ENCODE measurements at regions not wholly inside any gene's neighbourhood (a gene's known extent, or its start where the extent isn't known, plus 50 kb on each side); places are given as distances from the start of the nearest gene placed in this dataset.

DNA sequence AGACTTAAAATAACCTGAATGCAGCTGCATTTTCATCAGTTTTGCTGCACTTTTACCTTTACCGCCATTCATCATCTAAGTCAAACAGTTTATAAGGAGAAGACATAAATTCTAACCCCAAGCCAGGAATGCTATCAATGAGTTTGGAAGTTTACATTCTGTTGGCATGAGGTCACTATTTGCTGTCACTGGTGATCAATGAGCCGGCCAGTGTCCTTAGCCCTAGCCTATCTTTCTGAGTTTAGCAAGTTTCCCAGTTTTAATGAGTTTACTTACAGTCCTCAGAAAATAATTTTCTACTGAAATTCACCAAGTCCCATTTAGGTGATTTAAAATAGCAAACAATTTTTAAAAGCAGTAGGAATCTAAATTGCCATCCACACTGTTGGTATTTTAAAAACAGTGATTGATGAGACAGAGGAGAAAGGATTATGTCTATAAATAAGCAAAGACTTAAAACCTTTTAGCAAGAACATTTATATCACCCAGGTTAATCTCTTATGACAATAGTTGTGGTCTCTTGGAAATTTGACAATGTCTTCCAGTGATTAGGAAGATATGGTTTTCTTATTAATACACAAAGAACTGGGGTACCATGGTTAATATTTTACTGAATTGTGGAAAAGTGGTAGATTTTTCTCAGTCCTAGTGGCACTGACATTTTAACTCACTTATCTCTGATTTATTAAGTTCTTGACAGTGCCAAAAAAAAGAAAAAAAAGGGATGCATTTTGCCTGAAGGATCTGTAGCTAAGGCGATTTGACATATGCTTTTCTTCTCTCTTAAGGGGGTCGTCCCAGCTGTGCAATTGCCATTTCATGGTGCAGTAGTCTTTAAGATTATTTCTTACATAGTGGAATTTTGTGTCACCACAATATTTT lies 443.4 kb upstream of the ANKRD30A start:
- dilution Hi-C loops (cut with MboI; ENCODE audit: extremely low pct_ligation_motif_present, low sequenced_read_pairs) = no loop called here
- Histone ChIP-seq H3K9me3 (replicated peaks; ENCODE audit: control insufficient read depth, insufficient read depth, low read length) (no peaks in the 10 kb centered on the region), H3K4me1 (ENCODE audit: control insufficient read depth, extremely low read depth, insufficient read depth, low read length) (no peaks in the 10 kb centered on the region), H3K4me3 (replicated peaks in 1 of 3; ENCODE audit: insufficient read depth in 1 of 3, low read depth in 1 of 3, low read length in 3 of 3) (no peak overlapping the region), H2AFZ (ENCODE audit: low read depth, low read length) (no peak overlapping the region), H3K27me3 (ENCODE audit: control insufficient read depth in 2 of 2, insufficient read depth in 2 of 2, low read length in 2 of 2) (peaks cover 0 to under 1% of the 10 kb centered on the region in 2 experiments), H3K36me3 (ENCODE audit: control insufficient read depth in 2 of 2, extremely low read depth in 1 of 2, insufficient read depth in 2 of 2, low read length in 2 of 2) (no peaks in the 10 kb centered on the region), H4K20me1 (replicated peaks; ENCODE audit: control insufficient read depth, extremely low read depth, insufficient read depth, low read length) (no peaks in the 10 kb centered on the region), H3K4me2 (ENCODE audit: insufficient read depth, low read length) (no peak overlapping the region), H3K9ac (replicated peaks; ENCODE audit: extremely low read depth, insufficient read depth, low read length) (no peak overlapping the region), H3K9me1 (replicated peaks; ENCODE audit: control insufficient read depth, extremely low read depth, insufficient read depth, low read length) (no peaks in the 10 kb centered on the region), H3K27ac (ENCODE audit: insufficient read depth, low read depth, low read length) (no peak overlapping the region), H3K79me2 (ENCODE audit: control insufficient read depth, insufficient read depth, low read length) (no peaks in the 10 kb centered on the region)
- no TSS peak for BruUV-seq (replicated peaks)
- ChIA-PET POLR2A (no interaction called here), CTCF (no interaction called here)
- intact Hi-C loops (cut with micrococcal nuclease) = no loop called here
- no peak for DNase-seq (ENCODE audit: low read depth, low spot score)
- TF ChIP-seq POLR2AphosphoS5 (IDR thresholded peaks at IDR 0.05; ENCODE audit: insufficient read depth, low read depth, low read length) = no peak
- no peak for FAIRE-seq

DNA sequence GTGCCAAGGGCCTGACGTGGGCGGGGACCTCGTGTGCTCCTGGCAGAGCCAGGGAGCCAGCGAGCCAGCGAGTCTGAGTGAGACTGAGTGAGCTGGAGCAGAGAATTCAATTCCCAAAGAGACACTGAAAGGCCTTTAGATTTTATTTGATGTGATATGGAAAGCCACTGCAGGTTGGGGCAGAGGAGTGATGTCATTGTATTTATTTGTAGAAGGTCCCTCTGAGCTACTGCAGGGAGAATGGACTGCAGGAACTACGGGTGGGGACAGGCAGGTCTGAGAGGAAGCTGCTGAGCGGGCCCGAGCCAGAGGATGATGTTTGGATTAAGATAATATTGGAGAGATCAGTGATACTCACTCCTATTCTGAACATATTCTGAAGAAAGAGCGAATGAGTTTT lies 445.8 kb upstream of the ANKRD30A start:
- no peaks in the 10 kb centered on the region for H3K9me3 ChIP-seq (replicated peaks; ENCODE audit: control insufficient read depth, insufficient read depth, low read length)
- TF ChIP-seq MYC (IDR thresholded peaks at IDR 0.05; ENCODE audit: low read depth, low read length) = no peak
- no peaks in the 10 kb centered on the region for H3K36me3 ChIP-seq (ENCODE audit: control insufficient read depth in 2 of 2, extremely low read depth in 1 of 2, insufficient read depth in 2 of 2, low read length in 2 of 2)
- H2AFZ ChIP-seq (ENCODE audit: low read depth, low read length) = no peak overlapping the region
- no peak overlapping the region for H3K9ac ChIP-seq (replicated peaks; ENCODE audit: extremely low read depth, insufficient read depth, low read length)
- H3K9me1 ChIP-seq (replicated peaks; ENCODE audit: control insufficient read depth, extremely low read depth, insufficient read depth, low read length) = no peaks in the 10 kb centered on the region
- intact Hi-C loops (cut with micrococcal nuclease) (no loop called here), dilution Hi-C loops (cut with MboI; ENCODE audit: extremely low pct_ligation_motif_present, low sequenced_read_pairs) (no loop called here)
- no peaks in the 10 kb centered on the region for H3K4me1 ChIP-seq (ENCODE audit: control insufficient read depth, extremely low read depth, insufficient read depth, low read length)
- POLR2A ChIA-PET = no interaction called here
- FAIRE-seq = no peak
- no peaks in the 10 kb centered on the region for H3K79me2 ChIP-seq (ENCODE audit: control insufficient read depth, insufficient read depth, low read length)
- H3K27me3 ChIP-seq (ENCODE audit: control insufficient read depth in 2 of 2, insufficient read depth in 2 of 2, low read length in 2 of 2) = no peaks in the 10 kb centered on the region
- CTCF ChIA-PET = interaction anchor here (0.7 kb wide), 1 partner anchor 29 kb away, joined by 3 read pairs; no protein-coding TSS in a partner anchor
- no peak for DNase-seq (ENCODE audit: low read depth, low spot score)
- H4K20me1 ChIP-seq (replicated peaks; ENCODE audit: control insufficient read depth, extremely low read depth, insufficient read depth, low read length) = no peaks in the 10 kb centered on the region
- H3K4me2 ChIP-seq (ENCODE audit: insufficient read depth, low read length) = no peak overlapping the region
- no TSS peak for BruUV-seq (replicated peaks)
- H3K27ac ChIP-seq (ENCODE audit: insufficient read depth, low read depth, low read length) = no peak overlapping the region
- no peak overlapping the region for H3K4me3 ChIP-seq (replicated peaks in 1 of 3; ENCODE audit: insufficient read depth in 1 of 3, low read depth in 1 of 3, low read length in 3 of 3)

All from endothelial cell of umbilical vein (primary cell).